GM23338 (cell line): ENCODE measurements at regions not wholly inside any gene's neighbourhood (a gene's known extent, or its start where the extent isn't known, plus 50 kb on each side); places are given as distances from the start of the nearest gene placed in this dataset.

Experiments used
- CREB1 ChIP-seq: fragments of 250-450 bp; sonication (Bioruptor Pico); IDR thresholded peaks from 2 replicates; pipeline ENCODE4 v1.5.0; 2020; ENCODE audit warnings: low read depth, mild to moderate bottlenecking, moderate library complexity
- EZH2 ChIP-seq: fragments of 200-600 bp; sonication (generic); IDR thresholded peaks from one replicate; pipeline ENCODE4 v1.8.0; 2017; ENCODE audit warnings: antibody characterized with exemption, mild to moderate bottlenecking, low read depth; ENCODE audit not compliant: unreplicated experiment
- JUNB ChIP-seq: IDR thresholded peaks from one replicate; pipeline ENCODE4 v1.6.1; 2016; ENCODE audit warnings: antibody characterized with exemption; ENCODE audit not compliant: unreplicated experiment
- POLR2AphosphoS5 ChIP-seq: IDR thresholded peaks from 2 replicates; pipeline ENCODE4 v1.6.1; 2016; ENCODE audit warnings: antibody characterized with exemption, low read depth
- STAT1 ChIP-seq: IDR thresholded peaks from one replicate; pipeline ENCODE4 v1.6.1; 2016; ENCODE audit warnings: antibody characterized with exemption; ENCODE audit not compliant: unreplicated experiment
- TF ChIP-seq, protein P1 (sequence below): IDR thresholded peaks from one replicate; pipeline ENCODE4 v1.6.1; 2018; ENCODE audit warnings: antibody characterized with exemption; ENCODE audit not compliant: unreplicated experiment
- TF ChIP-seq, protein P2 (sequence below), 2 experiments: fragments of 200-600 bp in 1 of 2; sonication (generic) in 1 of 2; conservative IDR thresholded peaks; 2 replicates each; pipeline versions ENCODE4 v1.5.1 to v1.6.1; 2016 to 2017; ENCODE audit warnings: antibody characterized with exemption in 2 of 2, low read depth in 2 of 2, mild to moderate bottlenecking in 2 of 2, moderate library complexity in 1 of 2

DNA sequence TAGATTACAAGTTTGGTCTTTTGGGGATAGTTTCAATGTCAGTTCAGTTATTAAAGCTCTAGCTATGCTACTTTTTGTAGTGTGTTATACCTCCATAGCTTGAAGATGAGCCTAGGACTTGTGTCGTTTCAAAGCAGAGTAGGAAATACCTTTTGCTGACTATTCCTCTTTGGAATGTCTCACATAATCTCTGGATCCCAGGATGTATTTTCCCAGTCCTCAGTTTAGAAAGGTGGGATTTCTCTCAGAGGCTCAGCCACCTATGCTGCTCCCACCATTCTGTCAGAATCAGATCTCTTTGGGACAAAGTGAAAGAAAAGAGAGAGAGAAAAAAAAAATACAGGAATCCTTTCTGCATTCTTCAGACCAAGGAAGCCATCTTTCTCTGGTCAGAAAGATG, 567.5 kb upstream of the IMPG1 start:
- TF ChIP-seq, protein P1, sequence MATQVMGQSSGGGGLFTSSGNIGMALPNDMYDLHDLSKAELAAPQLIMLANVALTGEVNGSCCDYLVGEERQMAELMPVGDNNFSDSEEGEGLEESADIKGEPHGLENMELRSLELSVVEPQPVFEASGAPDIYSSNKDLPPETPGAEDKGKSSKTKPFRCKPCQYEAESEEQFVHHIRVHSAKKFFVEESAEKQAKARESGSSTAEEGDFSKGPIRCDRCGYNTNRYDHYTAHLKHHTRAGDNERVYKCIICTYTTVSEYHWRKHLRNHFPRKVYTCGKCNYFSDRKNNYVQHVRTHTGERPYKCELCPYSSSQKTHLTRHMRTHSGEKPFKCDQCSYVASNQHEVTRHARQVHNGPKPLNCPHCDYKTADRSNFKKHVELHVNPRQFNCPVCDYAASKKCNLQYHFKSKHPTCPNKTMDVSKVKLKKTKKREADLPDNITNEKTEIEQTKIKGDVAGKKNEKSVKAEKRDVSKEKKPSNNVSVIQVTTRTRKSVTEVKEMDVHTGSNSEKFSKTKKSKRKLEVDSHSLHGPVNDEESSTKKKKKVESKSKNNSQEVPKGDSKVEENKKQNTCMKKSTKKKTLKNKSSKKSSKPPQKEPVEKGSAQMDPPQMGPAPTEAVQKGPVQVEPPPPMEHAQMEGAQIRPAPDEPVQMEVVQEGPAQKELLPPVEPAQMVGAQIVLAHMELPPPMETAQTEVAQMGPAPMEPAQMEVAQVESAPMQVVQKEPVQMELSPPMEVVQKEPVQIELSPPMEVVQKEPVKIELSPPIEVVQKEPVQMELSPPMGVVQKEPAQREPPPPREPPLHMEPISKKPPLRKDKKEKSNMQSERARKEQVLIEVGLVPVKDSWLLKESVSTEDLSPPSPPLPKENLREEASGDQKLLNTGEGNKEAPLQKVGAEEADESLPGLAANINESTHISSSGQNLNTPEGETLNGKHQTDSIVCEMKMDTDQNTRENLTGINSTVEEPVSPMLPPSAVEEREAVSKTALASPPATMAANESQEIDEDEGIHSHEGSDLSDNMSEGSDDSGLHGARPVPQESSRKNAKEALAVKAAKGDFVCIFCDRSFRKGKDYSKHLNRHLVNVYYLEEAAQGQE, result no peak
- TF ChIP-seq, protein P2, sequence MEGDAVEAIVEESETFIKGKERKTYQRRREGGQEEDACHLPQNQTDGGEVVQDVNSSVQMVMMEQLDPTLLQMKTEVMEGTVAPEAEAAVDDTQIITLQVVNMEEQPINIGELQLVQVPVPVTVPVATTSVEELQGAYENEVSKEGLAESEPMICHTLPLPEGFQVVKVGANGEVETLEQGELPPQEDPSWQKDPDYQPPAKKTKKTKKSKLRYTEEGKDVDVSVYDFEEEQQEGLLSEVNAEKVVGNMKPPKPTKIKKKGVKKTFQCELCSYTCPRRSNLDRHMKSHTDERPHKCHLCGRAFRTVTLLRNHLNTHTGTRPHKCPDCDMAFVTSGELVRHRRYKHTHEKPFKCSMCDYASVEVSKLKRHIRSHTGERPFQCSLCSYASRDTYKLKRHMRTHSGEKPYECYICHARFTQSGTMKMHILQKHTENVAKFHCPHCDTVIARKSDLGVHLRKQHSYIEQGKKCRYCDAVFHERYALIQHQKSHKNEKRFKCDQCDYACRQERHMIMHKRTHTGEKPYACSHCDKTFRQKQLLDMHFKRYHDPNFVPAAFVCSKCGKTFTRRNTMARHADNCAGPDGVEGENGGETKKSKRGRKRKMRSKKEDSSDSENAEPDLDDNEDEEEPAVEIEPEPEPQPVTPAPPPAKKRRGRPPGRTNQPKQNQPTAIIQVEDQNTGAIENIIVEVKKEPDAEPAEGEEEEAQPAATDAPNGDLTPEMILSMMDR (conservative IDR thresholded peaks at IDR 0.05; ENCODE audit: low read depth in 2 of 2), result no peak
- TF ChIP-seq CREB1 (no peak), POLR2AphosphoS5 (no peak), JUNB (no peak), EZH2 (no peak), STAT1 (no peak)
